D341Med (cell line): ENCODE measurements at regions not wholly inside any gene's neighbourhood (a gene's known extent, or its start where the extent isn't known, plus 50 kb on each side); places are given as distances from the start of the nearest gene placed in this dataset.
A peak's percentile ranks its signal among the peaks of the same experiment; 100 is the strongest.
"Not testable (repeated sequence)": the region's sequence is repeated elsewhere in the genome, so short reads cannot be mapped to it uniquely, and the experiment has no call there.

Experiments
- DNase-seq: peaks from one replicate; pipeline ENCODE4 v3.0.0; 2012; ENCODE audit warnings: low spot score

- DNase-seq: no peak
These were observed 1280.2 kb upstream of the ACO1 start for GRCh38 chr9:31104249-31104648.

- no peak for DNase-seq
These were observed 1272.0 kb upstream of the ACO1 start for GRCh38 chr9:31112491-31112890.

- no peak for DNase-seq
These were observed 1270.1 kb upstream of the ACO1 start for GRCh38 chr9:31114346-31114745.

GRCh38 chr9:31119890-31120454 lies 1264.5 kb upstream of the ACO1 start:
- DNase-seq: peak; percentile 52

- no peak for DNase-seq
These were observed 1260.1 kb upstream of the ACO1 start for GRCh38 chr9:31124389-31124788.

GRCh38 chr9:31135567-31135966 lies 1248.9 kb upstream of the ACO1 start:
- no peak for DNase-seq

GRCh38 chr9:31136524-31136923 lies 1247.9 kb upstream of the ACO1 start:
- no peak for DNase-seq

GRCh38 chr9:31137176-31138160 lies 1247.0 kb upstream of the ACO1 start:
- DNase-seq: no peak

GRCh38 chr9:31140316-31140715 lies 1244.1 kb upstream of the ACO1 start:
- no peak for DNase-seq

- no peak for DNase-seq
These were observed 1242.0 kb upstream of the ACO1 start for GRCh38 chr9:31142456-31142855.

- DNase-seq: no peak
These were observed 1239.8 kb upstream of the ACO1 start for GRCh38 chr9:31144614-31145013.

GRCh38 chr9:31146485-31147166 lies 1237.8 kb upstream of the ACO1 start:
- DNase-seq: no peak

- no peak for DNase-seq
These were observed 1231.1 kb upstream of the ACO1 start for GRCh38 chr9:31153250-31153840.

GRCh38 chr9:31166516-31166915 lies 1217.9 kb upstream of the ACO1 start:
- no peak for DNase-seq

- DNase-seq: no peak
These were observed 1216.3 kb upstream of the ACO1 start for GRCh38 chr9:31168161-31168560.

- no peak for DNase-seq
These were observed 1209.8 kb upstream of the ACO1 start for GRCh38 chr9:31174681-31175080.

- DNase-seq: no peak
These were observed 1200.6 kb upstream of the ACO1 start for GRCh38 chr9:31183866-31184265.

- no peak for DNase-seq
These were observed 1198.6 kb upstream of the ACO1 start for GRCh38 chr9:31185831-31186230.

GRCh38 chr9:31188496-31188895 lies 1195.9 kb upstream of the ACO1 start:
- DNase-seq: no peak

- DNase-seq: peak; percentile 28
These were observed 1173.4 kb upstream of the ACO1 start for GRCh38 chr9:31210978-31211570.

GRCh38 chr9:31229976-31230375 lies 1154.5 kb upstream of the ACO1 start:
- DNase-seq: not testable (repeated sequence)

GRCh38 chr9:31232485-31232884 lies 1152.0 kb upstream of the ACO1 start:
- no peak for DNase-seq
